Neutrophil (primary cell): ENCODE measurements at regions not wholly inside any gene's neighbourhood (a gene's known extent, or its start where the extent isn't known, plus 50 kb on each side); places are given as distances from the start of the nearest gene placed in this dataset.

ENCODE experiments used
- H3K27ac ChIP-seq: fragments of 200-600 bp; sonication (generic); 2 replicates; pipeline ENCODE4 v1.5.1; 2016; ENCODE audit warnings: mild to moderate bottlenecking, moderate library complexity
- H3K27me3 ChIP-seq: fragments of 200-600 bp; sonication (generic); 2 replicates; pipeline ENCODE4 v1.6.0; 2016; ENCODE audit warnings: mild to moderate bottlenecking
- H3K36me3 ChIP-seq: fragments of 200-600 bp; sonication (generic); 2 replicates; pipeline ENCODE4 v1.5.1; 2017
- H3K4me1 ChIP-seq, 2 experiments: fragments of 200-600 bp in 1 of 2; sonication (generic) in 1 of 2; 1 replicate in 1 of 2; 2 replicates in 1 of 2; pipeline versions ENCODE4 v1.5.1 to v1.6.1; 2013 to 2016; ENCODE audit warnings: low read depth in 1 of 2, low read length in 1 of 2, mild to moderate bottlenecking in 1 of 2, moderate library complexity in 1 of 2; ENCODE audit not compliant: control insufficient read depth in 1 of 2, insufficient read depth in 1 of 2
- H3K4me3 ChIP-seq, 2 experiments: fragments of 200-600 bp in 1 of 2; sonication (generic) in 1 of 2; 1 replicate in 1 of 2; 2 replicates in 1 of 2; pipeline ENCODE4 v1.5.1; 2013 to 2016; ENCODE audit warnings: low read depth in 1 of 2, low read length in 1 of 2, mild to moderate bottlenecking in 1 of 2, moderate library complexity in 1 of 2
- H3K9me3 ChIP-seq: fragments of 200-600 bp; sonication (generic); 2 replicates; pipeline ENCODE4 v1.5.1; 2016
- CTCF ChIP-seq: fragments of 200-600 bp; sonication (generic); IDR thresholded peaks from 2 replicates; pipeline ENCODE4 v1.5.1; 2016; ENCODE audit warnings: antibody characterized with exemption

- Histone ChIP-seq H3K27ac (no peak overlapping the region), H3K27me3 (no peaks in the 10 kb centered on the region), H3K4me1 (no peaks in the 10 kb centered on the region), H3K4me3 (no peak overlapping the region), H3K9me3 (no peaks in the 10 kb centered on the region), H3K36me3 (no peaks in the 10 kb centered on the region)
- no peak for TF ChIP-seq CTCF
Measured at GRCh38 chr22:48424201-48424627, 1403.5 kb downstream of the BRD1 start.

- no peak for TF ChIP-seq CTCF
Measured at GRCh38 chr22:48423481-48423911, 1404.2 kb downstream of the BRD1 start.

GRCh38 chr22:48422900-48423480 lies 1404.7 kb downstream of the BRD1 start:
- no peak overlapping the region for H3K4me3 ChIP-seq
- H3K36me3 ChIP-seq = no peaks in the 10 kb centered on the region
- no peak overlapping the region for H3K27ac ChIP-seq
- no peaks in the 10 kb centered on the region for H3K4me1 ChIP-seq
- no peak for TF ChIP-seq CTCF
- no peaks in the 10 kb centered on the region for H3K9me3 ChIP-seq
- H3K27me3 ChIP-seq = no peaks in the 10 kb centered on the region

More at GRCh38 chr22:48423481-48423911, 1404.2 kb downstream of the BRD1 start:
- H3K4me1 ChIP-seq = no peaks in the 10 kb centered on the region
- H3K36me3 ChIP-seq = no peaks in the 10 kb centered on the region
- H3K9me3 ChIP-seq = no peaks in the 10 kb centered on the region
- H3K27ac ChIP-seq = no peak overlapping the region
- no peak overlapping the region for H3K4me3 ChIP-seq
- no peaks in the 10 kb centered on the region for H3K27me3 ChIP-seq

- Histone ChIP-seq H3K9me3 (no peaks in the 10 kb centered on the region), H3K4me1 (no peaks in the 10 kb centered on the region), H3K36me3 (no peaks in the 10 kb centered on the region), H3K27ac (no peak overlapping the region), H3K27me3 (peaks cover 9% of the 10 kb centered on the region), H3K4me3 (no peak overlapping the region)
- no peak for TF ChIP-seq CTCF
Measured at GRCh38 chr22:48418831-48419230, 1408.8 kb downstream of the BRD1 start.

GRCh38 chr22:48417225-48418070 lies 1410.2 kb downstream of the BRD1 start:
- Histone ChIP-seq H3K36me3 (no peaks in the 10 kb centered on the region), H3K4me3 (no peak overlapping the region), H3K27me3 (peaks cover 9% of the 10 kb centered on the region), H3K9me3 (no peaks in the 10 kb centered on the region), H3K4me1 (no peaks in the 10 kb centered on the region), H3K27ac (no peak overlapping the region)
- no peak for TF ChIP-seq CTCF
